HFF-Myc (cell line): ENCODE measurements at regions not wholly inside any gene's neighbourhood (a gene's known extent, or its start where the extent isn't known, plus 50 kb on each side); places are given as distances from the start of the nearest gene placed in this dataset.

ENCODE experiments used
- DNase-seq: peaks from one replicate; pipeline ENCODE4 v3.0.0-alpha.2; 2011; ENCODE audit warnings: low read depth; ENCODE audit errors: extremely low read depth
- H3K4me3 ChIP-seq: replicated peaks from 2 replicates; pipeline ENCODE4 v1.5.1; 2011; ENCODE audit warnings: low read depth, mild to moderate bottlenecking, control low read depth, low read length
- TF ChIP-seq, protein P1 (sequence below): IDR thresholded peaks from 2 replicates; pipeline ENCODE4 v1.5.1; 2012; ENCODE audit warnings: mild to moderate bottlenecking, low read depth, low read length, control low read depth; ENCODE audit errors: missing control alignments

DNA sequence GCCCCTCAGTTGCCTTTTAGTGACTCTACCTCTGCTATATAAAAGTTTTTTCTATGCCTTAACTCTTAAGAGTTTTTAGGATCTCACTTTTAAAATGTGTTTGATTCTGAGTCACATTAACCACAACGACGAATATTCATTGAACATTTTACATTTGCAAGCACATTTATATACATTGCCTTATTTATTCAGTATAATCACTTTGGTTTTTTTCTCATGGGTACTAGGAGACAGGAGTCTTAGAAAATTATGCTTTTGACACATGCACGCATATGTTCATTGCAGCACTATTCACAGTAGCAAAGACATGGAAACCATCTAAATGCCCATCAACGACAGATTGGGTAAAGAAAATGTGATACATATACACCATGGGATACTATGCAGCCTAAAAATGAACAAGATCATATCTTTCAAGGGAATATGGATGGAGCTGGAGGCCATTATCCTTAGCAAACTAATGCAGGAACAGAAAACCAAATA, 236.9 kb upstream of the SPAG17 start:
- no peak for DNase-seq
- no peak overlapping the region for H3K4me3 ChIP-seq
- TF ChIP-seq, protein P1, sequence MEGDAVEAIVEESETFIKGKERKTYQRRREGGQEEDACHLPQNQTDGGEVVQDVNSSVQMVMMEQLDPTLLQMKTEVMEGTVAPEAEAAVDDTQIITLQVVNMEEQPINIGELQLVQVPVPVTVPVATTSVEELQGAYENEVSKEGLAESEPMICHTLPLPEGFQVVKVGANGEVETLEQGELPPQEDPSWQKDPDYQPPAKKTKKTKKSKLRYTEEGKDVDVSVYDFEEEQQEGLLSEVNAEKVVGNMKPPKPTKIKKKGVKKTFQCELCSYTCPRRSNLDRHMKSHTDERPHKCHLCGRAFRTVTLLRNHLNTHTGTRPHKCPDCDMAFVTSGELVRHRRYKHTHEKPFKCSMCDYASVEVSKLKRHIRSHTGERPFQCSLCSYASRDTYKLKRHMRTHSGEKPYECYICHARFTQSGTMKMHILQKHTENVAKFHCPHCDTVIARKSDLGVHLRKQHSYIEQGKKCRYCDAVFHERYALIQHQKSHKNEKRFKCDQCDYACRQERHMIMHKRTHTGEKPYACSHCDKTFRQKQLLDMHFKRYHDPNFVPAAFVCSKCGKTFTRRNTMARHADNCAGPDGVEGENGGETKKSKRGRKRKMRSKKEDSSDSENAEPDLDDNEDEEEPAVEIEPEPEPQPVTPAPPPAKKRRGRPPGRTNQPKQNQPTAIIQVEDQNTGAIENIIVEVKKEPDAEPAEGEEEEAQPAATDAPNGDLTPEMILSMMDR = no peak

DNA sequence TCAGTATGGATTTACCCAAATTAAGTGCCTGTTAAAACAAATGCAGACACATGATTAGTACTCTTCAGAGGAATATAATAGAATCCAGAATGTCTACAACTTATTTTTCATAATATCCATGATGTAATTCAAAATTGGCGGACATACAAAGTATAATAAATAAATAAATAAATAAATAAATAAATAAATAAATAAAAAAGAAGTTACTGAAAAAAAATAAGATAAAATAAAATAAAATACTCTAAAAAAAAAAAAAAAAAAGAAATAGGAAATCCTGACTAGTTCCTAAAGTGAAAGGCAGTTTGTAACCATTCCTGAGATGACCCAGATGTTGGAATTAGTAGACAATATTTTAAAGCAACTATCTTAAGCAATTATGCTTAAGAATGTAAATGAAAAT, 219.0 kb upstream of the SPAG17 start:
- no peak overlapping the region for H3K4me3 ChIP-seq
- DNase-seq = no peak
- TF ChIP-seq, protein P1 = no peak

DNA sequence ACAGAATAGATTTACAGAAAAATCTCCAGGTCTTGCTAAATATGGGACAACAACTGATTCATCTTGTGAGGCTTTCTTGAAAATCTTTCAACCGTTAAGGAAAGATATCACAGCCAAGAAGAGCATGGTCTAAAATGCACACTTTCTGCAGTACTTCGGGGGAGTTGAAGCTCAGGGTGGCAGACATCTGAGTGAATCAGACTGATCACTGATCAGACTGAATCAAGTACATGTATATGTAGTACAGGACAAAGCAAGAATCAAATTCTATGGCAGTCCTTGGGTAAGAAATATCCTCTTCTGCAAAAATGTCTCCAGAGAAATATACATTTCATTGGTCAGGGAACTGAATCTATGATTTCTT, 212.4 kb upstream of the SPAG17 start:
- TF ChIP-seq, protein P1 = no peak
- DNase-seq = no peak
- H3K4me3 ChIP-seq = no peak overlapping the region

DNA sequence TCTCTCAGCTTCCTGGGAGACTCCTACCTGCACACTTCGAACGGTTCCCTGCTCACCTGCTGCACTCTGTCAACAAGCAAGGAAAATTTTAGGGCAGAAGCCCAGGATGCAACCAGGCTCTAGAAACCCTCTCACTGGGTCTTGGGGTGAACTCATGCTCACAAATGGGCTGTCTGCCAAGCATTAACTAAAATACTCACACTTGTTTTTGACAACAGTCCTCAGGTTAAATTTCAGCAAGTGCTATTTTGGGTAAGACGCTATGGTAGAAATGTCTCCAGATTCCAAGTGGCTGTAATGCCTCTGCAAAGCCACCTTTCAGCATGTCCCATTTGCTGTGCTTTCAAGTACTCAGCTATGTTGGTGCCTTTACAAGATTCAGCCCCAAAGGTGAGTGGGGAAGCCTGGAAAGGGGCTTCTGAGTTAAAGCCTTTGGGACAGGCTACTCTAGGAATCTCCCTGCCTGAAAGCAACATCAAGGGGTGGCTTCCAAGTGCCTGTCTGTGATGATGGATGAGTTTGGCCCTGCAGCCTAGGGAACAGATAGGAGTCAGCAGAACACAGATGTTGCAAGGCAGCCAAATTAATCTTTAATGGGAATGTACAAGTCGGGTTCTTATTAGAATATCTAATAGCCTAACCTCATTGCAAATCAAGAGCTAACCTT, 211.9 kb upstream of the SPAG17 start:
- H3K4me3 ChIP-seq = no peak overlapping the region
- TF ChIP-seq, protein P1 = no peak
- no peak for DNase-seq

DNA sequence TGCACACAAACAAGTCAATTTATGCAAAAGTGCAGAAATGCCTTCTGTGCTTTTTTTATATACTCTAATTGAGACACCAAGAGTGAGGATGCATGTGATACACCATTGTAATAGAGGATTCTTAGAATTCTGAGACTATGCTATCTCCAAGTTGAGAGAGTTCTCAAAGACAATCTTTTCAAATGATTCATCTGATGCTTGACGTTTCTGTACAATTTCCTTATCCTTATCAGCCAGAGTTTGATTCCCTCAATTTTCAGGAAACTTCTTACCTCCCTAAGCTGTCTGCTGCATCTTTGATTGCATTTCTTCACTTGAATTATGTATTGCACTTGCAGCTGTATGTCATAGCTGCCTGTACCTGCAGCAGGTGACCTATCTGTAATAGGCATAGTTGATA, 211.3 kb upstream of the SPAG17 start:
- TF ChIP-seq, protein P1 = no peak
- H3K4me3 ChIP-seq = no peak overlapping the region
- no peak for DNase-seq

DNA sequence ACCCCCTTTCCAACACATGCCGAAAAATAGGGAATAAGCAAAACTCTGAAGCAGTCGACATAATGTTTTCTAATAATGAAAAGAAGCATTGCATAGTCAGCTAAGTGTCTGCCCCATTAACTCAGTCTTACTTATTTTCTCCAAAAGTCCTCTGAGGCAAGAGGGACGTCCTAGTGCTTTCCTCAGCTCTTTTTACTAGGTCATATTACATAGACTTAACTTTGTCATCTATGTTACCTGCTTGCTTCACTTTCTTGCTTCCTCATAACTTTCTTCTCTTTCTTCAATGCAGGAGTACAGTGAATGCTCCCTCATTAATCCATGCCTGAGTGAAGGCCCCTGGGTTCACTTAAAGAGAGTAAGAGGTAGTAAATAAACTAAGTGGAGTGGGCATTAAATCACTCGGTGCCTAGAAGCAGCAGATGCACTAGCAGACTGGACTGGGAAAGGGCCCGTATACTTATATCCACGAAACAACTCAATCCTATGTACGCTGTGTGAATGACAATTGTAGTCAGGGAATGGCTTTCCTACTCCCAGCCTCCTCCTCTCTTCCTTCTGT, 210.5 kb upstream of the SPAG17 start:
- H3K4me3 ChIP-seq = no peak overlapping the region
- DNase-seq = no peak
- TF ChIP-seq, protein P1 = no peak

DNA sequence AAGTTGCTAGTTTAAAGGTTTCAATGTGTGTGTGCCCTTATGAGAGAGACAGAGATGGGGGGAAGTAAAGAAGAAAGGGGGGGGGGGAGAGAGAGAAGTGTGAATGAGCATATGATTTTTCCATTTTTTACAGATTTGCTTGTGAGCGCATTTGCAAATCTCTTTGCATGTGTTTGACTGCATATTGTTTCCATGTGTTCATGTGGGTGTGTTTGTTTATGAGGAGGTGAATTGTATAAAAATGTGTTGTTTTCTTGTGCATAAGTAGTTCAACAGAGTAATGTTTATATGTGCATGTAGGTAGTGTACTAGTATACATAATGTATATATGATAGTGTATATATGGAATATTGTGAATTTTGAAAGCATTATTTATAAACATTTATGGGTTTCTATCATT, 205.9 kb upstream of the SPAG17 start:
- TF ChIP-seq, protein P1 = no peak
- no peak for DNase-seq
- H3K4me3 ChIP-seq = no peak overlapping the region
